ENCODE measurements at regions not wholly inside any gene's neighbourhood (a gene's known extent, or its start where the extent isn't known, plus 50 kb on each side); places are given as distances from the start of the nearest gene placed in this dataset.

- peaks cover 66% of the 10 kb centered on the region for H3K27me3 ChIP-seq
- H3K4me1 ChIP-seq (ENCODE audit: control insufficient read depth in 1 of 2, insufficient read depth in 1 of 2, low read depth in 1 of 2, low read length in 1 of 2), result no peaks in the 10 kb centered on the region
- no peaks in the 10 kb centered on the region for H3K9me3 ChIP-seq
- H3K27ac ChIP-seq, result no peak overlapping the region
- no peaks in the 10 kb centered on the region for H3K36me3 ChIP-seq
- H3K4me3 ChIP-seq (ENCODE audit: low read depth in 1 of 2, low read length in 1 of 2), result no peak overlapping the region
- TF ChIP-seq CTCF (IDR thresholded peaks at IDR 0.05), result no peak
Measured at GRCh38 chr20:51121901-51122412, 99.0 kb upstream of the KCNG1 start.

GRCh38 chr20:51121272-51121671 is 98.4 kb upstream of the KCNG1 start:
- Histone ChIP-seq H3K27me3 (peaks cover 60% of the 10 kb centered on the region), H3K9me3 (no peaks in the 10 kb centered on the region), H3K4me1 (ENCODE audit: control insufficient read depth in 1 of 2, insufficient read depth in 1 of 2, low read depth in 1 of 2, low read length in 1 of 2) (no peaks in the 10 kb centered on the region), H3K4me3 (ENCODE audit: low read depth in 1 of 2, low read length in 1 of 2) (no peak overlapping the region), H3K36me3 (no peaks in the 10 kb centered on the region), H3K27ac (no peak overlapping the region)
- no peak for TF ChIP-seq CTCF (IDR thresholded peaks at IDR 0.05)

GRCh38 chr20:51120868-51121267 is 98.0 kb upstream of the KCNG1 start:
- Histone ChIP-seq H3K4me1 (ENCODE audit: control insufficient read depth in 1 of 2, insufficient read depth in 1 of 2, low read depth in 1 of 2, low read length in 1 of 2) (no peaks in the 10 kb centered on the region), H3K27me3 (peaks cover 60% of the 10 kb centered on the region), H3K36me3 (no peaks in the 10 kb centered on the region), H3K9me3 (no peaks in the 10 kb centered on the region), H3K27ac (no peak overlapping the region), H3K4me3 (ENCODE audit: low read depth in 1 of 2, low read length in 1 of 2) (no peak overlapping the region)
- TF ChIP-seq CTCF (IDR thresholded peaks at IDR 0.05), result no peak

GRCh38 chr20:51120438-51120837 is 97.5 kb upstream of the KCNG1 start:
- Histone ChIP-seq H3K27me3 (peaks cover 59% of the 10 kb centered on the region), H3K4me1 (ENCODE audit: control insufficient read depth in 1 of 2, insufficient read depth in 1 of 2, low read depth in 1 of 2, low read length in 1 of 2) (no peaks in the 10 kb centered on the region), H3K27ac (no peak overlapping the region), H3K36me3 (no peaks in the 10 kb centered on the region), H3K4me3 (ENCODE audit: low read depth in 1 of 2, low read length in 1 of 2) (no peak overlapping the region), H3K9me3 (no peaks in the 10 kb centered on the region)
- no peak for TF ChIP-seq CTCF (IDR thresholded peaks at IDR 0.05)

GRCh38 chr20:51119914-51120313 is 97.0 kb upstream of the KCNG1 start:
- TF ChIP-seq CTCF (IDR thresholded peaks at IDR 0.05), result no peak
- H3K36me3 ChIP-seq, result no peaks in the 10 kb centered on the region
- no peaks in the 10 kb centered on the region for H3K9me3 ChIP-seq
- H3K27me3 ChIP-seq, result peaks cover 56% of the 10 kb centered on the region
- H3K4me3 ChIP-seq (ENCODE audit: low read depth in 1 of 2, low read length in 1 of 2), result no peak overlapping the region
- no peak overlapping the region for H3K27ac ChIP-seq
- no peaks in the 10 kb centered on the region for H3K4me1 ChIP-seq (ENCODE audit: control insufficient read depth in 1 of 2, insufficient read depth in 1 of 2, low read depth in 1 of 2, low read length in 1 of 2)

Data from neutrophil (primary cell).